Upper lobe of left lung (tissue), 4 donors: ENCODE measurements at regions not wholly inside any gene's neighbourhood (a gene's known extent, or its start where the extent isn't known, plus 50 kb on each side); places are given as distances from the start of the nearest gene placed in this dataset.

Experiments used
- CTCF ChIP-seq, 6 experiments: fragments of 450-650 bp in 4 of 6; fragments of 200-600 bp in 2 of 6; sonication (generic) in 2 of 6; IDR thresholded peaks; one replicate each; pipeline ENCODE4 v1.5.1; 2016 to 2019; ENCODE audit warnings: antibody characterized with exemption in 6 of 6
- POLR2A ChIP-seq, 4 donors: fragments of 450-650 bp; IDR thresholded peaks; one replicate each; pipeline ENCODE4 v1.5.1; 2016 to 2017; ENCODE audit warnings: antibody characterized with exemption in 4 of 4, mild to moderate bottlenecking in 2 of 4
- POLR2AphosphoS5 ChIP-seq, 2 donors: sonication (generic); formaldehyde crosslinking; IDR thresholded peaks; one replicate each; pipeline ENCODE4 v1.5.1; 2017; ENCODE audit warnings: antibody characterized with exemption in 2 of 2

- TF ChIP-seq CTCF (IDR thresholded peaks at IDR 0.05) (no peak), POLR2A (IDR thresholded peaks at IDR 0.05) (no peak), POLR2AphosphoS5 (IDR thresholded peaks at IDR 0.05) (no peak)
Measured at GRCh38 chr2:194380011-194380410, 1277.0 kb upstream of the SLC39A10 start.
